GM23248 (cell line): ENCODE measurements at regions not wholly inside any gene's neighbourhood (a gene's known extent, or its start where the extent isn't known, plus 50 kb on each side); places are given as distances from the start of the nearest gene placed in this dataset.

Experiments
- EZH2 ChIP-seq: fragments of 200-600 bp; sonication (generic); IDR thresholded peaks from 2 replicates; pipeline ENCODE4 v1.6.1; 2018; ENCODE audit warnings: antibody characterized with exemption, mild to moderate bottlenecking; ENCODE audit not compliant: insufficient read depth, poor library complexity, severe bottlenecking
- EZH2phosphoT487 ChIP-seq: fragments of 200-600 bp; sonication (generic); IDR thresholded peaks from 2 replicates; pipeline ENCODE4 v1.6.1; 2018; ENCODE audit warnings: antibody characterized with exemption, moderate library complexity, mild to moderate bottlenecking, low read depth; ENCODE audit not compliant: insufficient read depth

GRCh38 chr12:3438401-3438800 lies 52.6 kb upstream of the PRMT8 start:
- no peak for TF ChIP-seq EZH2
- no peak for TF ChIP-seq EZH2phosphoT487
